ENCODE measurements at regions not wholly inside any gene's neighbourhood (a gene's known extent, or its start where the extent isn't known, plus 50 kb on each side); places are given as distances from the start of the nearest gene placed in this dataset.

- no peak for DNase-seq
- no peak overlapping the region for H3K27ac ChIP-seq (ENCODE audit: insufficient read depth, low read length, poor library complexity, severe bottlenecking)
- no peaks in the 10 kb centered on the region for H3K36me3 ChIP-seq (ENCODE audit: control insufficient read depth, insufficient read depth, low read length)
- no peaks in the 10 kb centered on the region for H3K4me1 ChIP-seq (ENCODE audit: control insufficient read depth, insufficient read depth, low read length, poor library complexity, severe bottlenecking)
- H3K4me3 ChIP-seq (ENCODE audit: insufficient read depth, low read depth, low read length, poor library complexity, severe bottlenecking), result no peak overlapping the region
- peaks cover 4% of the 10 kb centered on the region for H3K27me3 ChIP-seq (replicated peaks; ENCODE audit: control insufficient read depth, insufficient read depth, low read length, poor library complexity, severe bottlenecking)
- no peaks in the 10 kb centered on the region for H3K9me3 ChIP-seq (ENCODE audit: control insufficient read depth, low read length)
Measured at GRCh38 chr22:49368221-49368975, 459.3 kb downstream of the BRD1 start.

- Histone ChIP-seq H3K9me3 (ENCODE audit: control insufficient read depth, low read length) (no peaks in the 10 kb centered on the region), H3K36me3 (ENCODE audit: control insufficient read depth, insufficient read depth, low read length) (no peaks in the 10 kb centered on the region), H3K27me3 (replicated peaks; ENCODE audit: control insufficient read depth, insufficient read depth, low read length, poor library complexity, severe bottlenecking) (peaks cover 4% of the 10 kb centered on the region), H3K4me3 (ENCODE audit: insufficient read depth, low read depth, low read length, poor library complexity, severe bottlenecking) (no peak overlapping the region), H3K27ac (ENCODE audit: insufficient read depth, low read length, poor library complexity, severe bottlenecking) (no peak overlapping the region), H3K4me1 (ENCODE audit: control insufficient read depth, insufficient read depth, low read length, poor library complexity, severe bottlenecking) (no peaks in the 10 kb centered on the region)
- no peak for DNase-seq
Measured at GRCh38 chr22:49367041-49367697, 460.5 kb downstream of the BRD1 start.

GRCh38 chr22:49366437-49366836 is 461.2 kb downstream of the BRD1 start:
- no peak overlapping the region for H3K27ac ChIP-seq (ENCODE audit: insufficient read depth, low read length, poor library complexity, severe bottlenecking)
- no peaks in the 10 kb centered on the region for H3K9me3 ChIP-seq (ENCODE audit: control insufficient read depth, low read length)
- no peak overlapping the region for H3K4me3 ChIP-seq (ENCODE audit: insufficient read depth, low read depth, low read length, poor library complexity, severe bottlenecking)
- no peaks in the 10 kb centered on the region for H3K36me3 ChIP-seq (ENCODE audit: control insufficient read depth, insufficient read depth, low read length)
- H3K4me1 ChIP-seq (ENCODE audit: control insufficient read depth, insufficient read depth, low read length, poor library complexity, severe bottlenecking), result no peaks in the 10 kb centered on the region
- no peak for DNase-seq
- peaks cover 4% of the 10 kb centered on the region for H3K27me3 ChIP-seq (replicated peaks; ENCODE audit: control insufficient read depth, insufficient read depth, low read length, poor library complexity, severe bottlenecking)

GRCh38 chr22:49365910-49366309 is 461.8 kb downstream of the BRD1 start:
- Histone ChIP-seq H3K27me3 (replicated peaks; ENCODE audit: control insufficient read depth, insufficient read depth, low read length, poor library complexity, severe bottlenecking) (no peaks in the 10 kb centered on the region), H3K36me3 (ENCODE audit: control insufficient read depth, insufficient read depth, low read length) (no peaks in the 10 kb centered on the region), H3K4me1 (ENCODE audit: control insufficient read depth, insufficient read depth, low read length, poor library complexity, severe bottlenecking) (no peaks in the 10 kb centered on the region)

GRCh38 chr22:49365191-49365837 is 462.4 kb downstream of the BRD1 start:
- Histone ChIP-seq H3K27ac (ENCODE audit: insufficient read depth, low read length, poor library complexity, severe bottlenecking) (no peak overlapping the region), H3K4me1 (ENCODE audit: control insufficient read depth, insufficient read depth, low read length, poor library complexity, severe bottlenecking) (no peaks in the 10 kb centered on the region), H3K36me3 (ENCODE audit: control insufficient read depth, insufficient read depth, low read length) (no peaks in the 10 kb centered on the region), H3K4me3 (ENCODE audit: insufficient read depth, low read depth, low read length, poor library complexity, severe bottlenecking) (no peak overlapping the region), H3K27me3 (replicated peaks; ENCODE audit: control insufficient read depth, insufficient read depth, low read length, poor library complexity, severe bottlenecking) (no peaks in the 10 kb centered on the region), H3K9me3 (ENCODE audit: control insufficient read depth, low read length) (no peaks in the 10 kb centered on the region)
- DNase-seq, result no peak

More at GRCh38 chr22:49365910-49366309, 461.8 kb downstream of the BRD1 start:
- no peak overlapping the region for H3K27ac ChIP-seq (ENCODE audit: insufficient read depth, low read length, poor library complexity, severe bottlenecking)
- no peak for DNase-seq
- H3K9me3 ChIP-seq (ENCODE audit: control insufficient read depth, low read length), result no peaks in the 10 kb centered on the region
- H3K4me3 ChIP-seq (ENCODE audit: insufficient read depth, low read depth, low read length, poor library complexity, severe bottlenecking), result no peak overlapping the region

GRCh38 chr22:49364398-49364797 is 463.3 kb downstream of the BRD1 start:
- Histone ChIP-seq H3K4me1 (ENCODE audit: control insufficient read depth, insufficient read depth, low read length, poor library complexity, severe bottlenecking) (no peaks in the 10 kb centered on the region), H3K4me3 (ENCODE audit: insufficient read depth, low read depth, low read length, poor library complexity, severe bottlenecking) (no peak overlapping the region), H3K27me3 (replicated peaks; ENCODE audit: control insufficient read depth, insufficient read depth, low read length, poor library complexity, severe bottlenecking) (no peaks in the 10 kb centered on the region), H3K36me3 (ENCODE audit: control insufficient read depth, insufficient read depth, low read length) (no peaks in the 10 kb centered on the region), H3K27ac (ENCODE audit: insufficient read depth, low read length, poor library complexity, severe bottlenecking) (no peak overlapping the region), H3K9me3 (ENCODE audit: control insufficient read depth, low read length) (no peaks in the 10 kb centered on the region)
- DNase-seq, result no peak

- no peaks in the 10 kb centered on the region for H3K27me3 ChIP-seq (replicated peaks; ENCODE audit: control insufficient read depth, insufficient read depth, low read length, poor library complexity, severe bottlenecking)
- no peak overlapping the region for H3K4me3 ChIP-seq (ENCODE audit: insufficient read depth, low read depth, low read length, poor library complexity, severe bottlenecking)
- H3K4me1 ChIP-seq (ENCODE audit: control insufficient read depth, insufficient read depth, low read length, poor library complexity, severe bottlenecking), result no peaks in the 10 kb centered on the region
- H3K27ac ChIP-seq (ENCODE audit: insufficient read depth, low read length, poor library complexity, severe bottlenecking), result no peak overlapping the region
- H3K9me3 ChIP-seq (ENCODE audit: control insufficient read depth, low read length), result no peaks in the 10 kb centered on the region
- no peaks in the 10 kb centered on the region for H3K36me3 ChIP-seq (ENCODE audit: control insufficient read depth, insufficient read depth, low read length)
- no peak for DNase-seq
Measured at GRCh38 chr22:49363526-49364230, 464.0 kb downstream of the BRD1 start.

- no peak for DNase-seq
- H3K36me3 ChIP-seq (ENCODE audit: control insufficient read depth, insufficient read depth, low read length), result no peaks in the 10 kb centered on the region
- no peaks in the 10 kb centered on the region for H3K4me1 ChIP-seq (ENCODE audit: control insufficient read depth, insufficient read depth, low read length, poor library complexity, severe bottlenecking)
- no peak overlapping the region for H3K27ac ChIP-seq (ENCODE audit: insufficient read depth, low read length, poor library complexity, severe bottlenecking)
- H3K4me3 ChIP-seq (ENCODE audit: insufficient read depth, low read depth, low read length, poor library complexity, severe bottlenecking), result no peak overlapping the region
- no peaks in the 10 kb centered on the region for H3K9me3 ChIP-seq (ENCODE audit: control insufficient read depth, low read length)
- no peaks in the 10 kb centered on the region for H3K27me3 ChIP-seq (replicated peaks; ENCODE audit: control insufficient read depth, insufficient read depth, low read length, poor library complexity, severe bottlenecking)
Measured at GRCh38 chr22:49362211-49362839, 465.3 kb downstream of the BRD1 start.

- Histone ChIP-seq H3K9me3 (ENCODE audit: control insufficient read depth, low read length) (no peaks in the 10 kb centered on the region), H3K4me1 (ENCODE audit: control insufficient read depth, insufficient read depth, low read length, poor library complexity, severe bottlenecking) (no peaks in the 10 kb centered on the region), H3K4me3 (ENCODE audit: insufficient read depth, low read depth, low read length, poor library complexity, severe bottlenecking) (no peak overlapping the region), H3K36me3 (ENCODE audit: control insufficient read depth, insufficient read depth, low read length) (no peaks in the 10 kb centered on the region), H3K27ac (ENCODE audit: insufficient read depth, low read length, poor library complexity, severe bottlenecking) (no peak overlapping the region), H3K27me3 (replicated peaks; ENCODE audit: control insufficient read depth, insufficient read depth, low read length, poor library complexity, severe bottlenecking) (no peaks in the 10 kb centered on the region)
- DNase-seq, result no peak
Measured at GRCh38 chr22:49361164-49361563, 466.5 kb downstream of the BRD1 start.
